Brain microvascular endothelial cell (primary cell): ENCODE measurements at regions not wholly inside any gene's neighbourhood (a gene's known extent, or its start where the extent isn't known, plus 50 kb on each side); places are given as distances from the start of the nearest gene placed in this dataset.

Experiments
- DNase-seq: peaks from one replicate; pipeline ENCODE4 v3.0.0-alpha.2; 2020
- H3K27ac ChIP-seq: fragments of 250-450 bp; sonication (Bioruptor Pico); 2 replicates; pipeline ENCODE4 v1.5.1; 2020; ENCODE audit warnings: mild to moderate bottlenecking, moderate library complexity
- H3K27me3 ChIP-seq: fragments of 250-450 bp; sonication (Bioruptor Pico); replicated peaks from 2 replicates; pipeline ENCODE4 v1.5.1; 2020; ENCODE audit warnings: mild to moderate bottlenecking
- H3K36me3 ChIP-seq: fragments of 250-450 bp; sonication (Bioruptor Pico); replicated peaks from 2 replicates; pipeline ENCODE4 v1.5.1; 2020; ENCODE audit warnings: mild to moderate bottlenecking
- H3K4me3 ChIP-seq: 2 replicates; pipeline ENCODE4 v1.5.1; 2011; ENCODE audit warnings: low read depth, mild to moderate bottlenecking, control low read depth, low read length, moderate library complexity
- in situ Hi-C: cut with HindIII; loops from 2 replicates; pipeline ENCODE4 v1.10.0; 2017; ENCODE audit warnings: low sequenced_read_pairs, low pct_ligation_motif_present
- TF ChIP-seq, protein P1 (sequence below): IDR thresholded peaks from 2 replicates; pipeline ENCODE4 v1.5.1; 2011; ENCODE audit warnings: low read depth, mild to moderate bottlenecking, moderate library complexity, low read length, control low read depth, inconsistent platforms; ENCODE audit errors: missing control alignments

GRCh38 chr4:38284294-38285030 is 324.3 kb downstream of the PTTG2 start:
- peak; percentile 27 for DNase-seq
- in situ Hi-C loops, result no loop called here
- no peaks in the 10 kb centered on the region for H3K36me3 ChIP-seq
- TF ChIP-seq, protein P1, sequence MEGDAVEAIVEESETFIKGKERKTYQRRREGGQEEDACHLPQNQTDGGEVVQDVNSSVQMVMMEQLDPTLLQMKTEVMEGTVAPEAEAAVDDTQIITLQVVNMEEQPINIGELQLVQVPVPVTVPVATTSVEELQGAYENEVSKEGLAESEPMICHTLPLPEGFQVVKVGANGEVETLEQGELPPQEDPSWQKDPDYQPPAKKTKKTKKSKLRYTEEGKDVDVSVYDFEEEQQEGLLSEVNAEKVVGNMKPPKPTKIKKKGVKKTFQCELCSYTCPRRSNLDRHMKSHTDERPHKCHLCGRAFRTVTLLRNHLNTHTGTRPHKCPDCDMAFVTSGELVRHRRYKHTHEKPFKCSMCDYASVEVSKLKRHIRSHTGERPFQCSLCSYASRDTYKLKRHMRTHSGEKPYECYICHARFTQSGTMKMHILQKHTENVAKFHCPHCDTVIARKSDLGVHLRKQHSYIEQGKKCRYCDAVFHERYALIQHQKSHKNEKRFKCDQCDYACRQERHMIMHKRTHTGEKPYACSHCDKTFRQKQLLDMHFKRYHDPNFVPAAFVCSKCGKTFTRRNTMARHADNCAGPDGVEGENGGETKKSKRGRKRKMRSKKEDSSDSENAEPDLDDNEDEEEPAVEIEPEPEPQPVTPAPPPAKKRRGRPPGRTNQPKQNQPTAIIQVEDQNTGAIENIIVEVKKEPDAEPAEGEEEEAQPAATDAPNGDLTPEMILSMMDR, result no peak
- H3K27me3 ChIP-seq, result no peaks in the 10 kb centered on the region
- H3K4me3 ChIP-seq, result no peak overlapping the region
- no peak overlapping the region for H3K27ac ChIP-seq

- TF ChIP-seq, protein P1, result no peak
Measured at GRCh38 chr4:38287101-38287851, 327.1 kb downstream of the PTTG2 start.

DNA sequence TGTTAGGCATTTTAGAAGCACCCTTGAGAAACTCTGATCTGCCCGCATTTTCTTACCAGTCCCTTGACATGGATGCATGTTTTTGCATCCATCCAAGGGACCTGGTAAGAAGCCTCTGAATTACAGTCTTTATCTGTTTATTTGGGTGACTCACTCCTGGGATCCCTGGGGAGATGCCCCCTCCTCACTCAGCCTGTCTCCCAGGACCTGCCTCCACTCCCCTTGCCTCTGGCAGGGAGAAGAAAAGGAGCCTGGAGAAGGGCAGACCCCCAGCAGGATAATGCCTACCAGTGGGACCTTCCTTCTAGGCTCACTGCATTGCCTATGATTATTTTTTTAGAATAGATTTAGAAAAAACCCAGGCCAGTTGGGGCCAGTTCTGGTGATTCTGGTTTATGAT is 329.4 kb downstream of the PTTG2 start:
- DNase-seq, result no peak
- Histone ChIP-seq H3K27me3 (no peaks in the 10 kb centered on the region), H3K4me3 (no peak overlapping the region), H3K27ac (no peak overlapping the region), H3K36me3 (no peaks in the 10 kb centered on the region)
- TF ChIP-seq, protein P1, result no peak
- in situ Hi-C loops, result no loop called here

More at GRCh38 chr4:38287101-38287851, 327.1 kb downstream of the PTTG2 start:
- Histone ChIP-seq H3K27me3 (no peaks in the 10 kb centered on the region), H3K27ac (no peak overlapping the region), H3K4me3 (no peak overlapping the region), H3K36me3 (no peaks in the 10 kb centered on the region)
- no peak for DNase-seq
- in situ Hi-C loops, result no loop called here

DNA sequence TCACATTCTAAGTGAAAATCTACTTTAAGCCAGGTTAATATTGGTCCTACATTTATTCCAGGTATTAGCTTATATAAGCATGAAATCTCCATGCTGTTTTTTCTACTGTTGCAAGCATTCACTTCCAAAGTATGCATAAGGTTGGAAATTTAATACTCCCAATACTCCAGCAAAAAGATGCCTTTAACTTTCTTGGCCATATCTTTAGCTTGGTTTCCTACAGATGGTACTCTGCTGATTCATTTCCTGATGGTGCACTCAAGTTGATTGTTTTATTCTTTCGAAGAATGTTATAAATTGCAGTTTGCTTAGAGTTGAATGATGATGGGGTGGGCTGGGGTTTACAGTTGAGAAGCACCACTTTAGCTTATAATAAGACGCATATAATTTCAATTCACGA is 330.2 kb downstream of the PTTG2 start:
- DNase-seq, result peak; percentile 51
- Histone ChIP-seq H3K4me3 (no peak overlapping the region), H3K27ac (no peak overlapping the region), H3K27me3 (no peaks in the 10 kb centered on the region), H3K36me3 (no peaks in the 10 kb centered on the region)
- in situ Hi-C loops, result no loop called here
- TF ChIP-seq, protein P1, result no peak

DNA sequence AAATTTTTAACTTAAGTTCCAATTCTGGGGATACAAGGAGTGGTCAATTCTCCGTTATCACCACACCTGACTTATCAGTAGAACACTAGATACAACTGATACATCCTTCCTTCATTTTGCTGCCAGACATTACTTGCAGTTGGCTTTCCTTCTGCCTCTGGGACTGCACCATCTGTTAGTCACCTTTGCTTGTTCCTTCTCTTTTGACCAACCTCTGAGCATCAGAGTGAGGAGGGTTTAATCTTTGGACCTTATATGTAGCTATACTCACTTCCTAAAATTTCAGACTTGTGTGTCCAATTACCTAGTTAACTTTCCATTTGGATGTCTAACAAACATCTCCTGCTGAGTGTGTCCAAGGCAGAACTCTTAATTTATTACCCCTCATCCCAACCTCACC is 330.7 kb downstream of the PTTG2 start:
- no peak overlapping the region for H3K4me3 ChIP-seq
- DNase-seq, result no peak
- no peaks in the 10 kb centered on the region for H3K36me3 ChIP-seq
- in situ Hi-C loops, result no loop called here
- no peak overlapping the region for H3K27ac ChIP-seq
- TF ChIP-seq, protein P1, result no peak
- H3K27me3 ChIP-seq, result no peaks in the 10 kb centered on the region
